ENCODE measurements at regions not wholly inside any gene's neighbourhood (a gene's known extent, or its start where the extent isn't known, plus 50 kb on each side); places are given as distances from the start of the nearest gene placed in this dataset.

DNA sequence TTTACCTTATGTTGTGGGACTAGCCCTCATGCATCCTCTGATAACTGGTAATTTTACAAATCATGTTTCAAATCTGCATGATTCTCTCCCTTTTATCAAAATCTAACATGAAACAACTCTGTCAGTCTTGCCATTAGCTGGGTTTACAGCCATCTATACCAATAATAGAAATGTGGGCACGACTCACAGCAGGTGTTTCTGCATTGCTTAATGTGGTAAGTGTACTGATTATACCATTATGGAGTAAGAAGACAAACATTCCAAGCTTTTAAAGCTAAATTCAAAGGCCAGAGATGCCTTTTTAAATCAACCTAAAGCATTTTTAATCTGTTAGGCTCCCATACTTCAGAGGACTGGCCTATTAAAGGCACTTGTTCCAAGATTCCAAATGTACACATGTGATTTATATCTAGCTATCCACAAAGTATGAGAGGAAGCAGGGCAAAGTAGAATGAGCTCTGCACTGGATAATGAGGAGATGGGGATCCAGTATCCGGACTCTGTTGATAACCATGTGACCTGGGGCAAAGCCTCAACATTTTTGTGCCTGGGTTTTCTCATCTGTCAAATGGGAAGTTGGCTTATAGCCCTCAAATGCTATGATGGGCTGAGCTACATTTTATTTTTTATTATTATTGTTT is 52.3 kb upstream of the FUT8 start:
- DNase-seq: no peak

DNA sequence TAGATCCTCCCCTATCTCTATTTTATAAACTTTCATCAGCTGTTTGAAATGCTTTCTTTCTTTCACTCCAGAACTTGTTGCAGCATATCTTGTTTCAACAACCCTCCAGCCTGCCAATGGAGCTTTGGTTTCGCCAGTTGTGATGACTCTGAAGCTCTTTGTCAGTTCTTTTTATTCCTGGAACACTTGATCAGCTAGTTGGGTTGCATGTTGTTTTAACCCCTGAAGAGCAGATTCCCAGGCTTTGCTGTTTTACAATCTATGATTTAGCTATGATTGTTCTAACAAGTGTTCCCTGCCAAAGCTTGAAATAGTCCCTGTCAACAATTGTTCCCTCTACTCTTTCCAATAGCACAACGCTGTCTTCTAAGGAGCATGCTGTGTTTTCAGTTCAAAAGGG is 50.6 kb upstream of the FUT8 start:
- no peak for DNase-seq

All from effector CD8-positive, alpha-beta T cell (primary cell).